ENCODE measurements at regions not wholly inside any gene's neighbourhood (a gene's known extent, or its start where the extent isn't known, plus 50 kb on each side); places are given as distances from the start of the nearest gene placed in this dataset.

DNA sequence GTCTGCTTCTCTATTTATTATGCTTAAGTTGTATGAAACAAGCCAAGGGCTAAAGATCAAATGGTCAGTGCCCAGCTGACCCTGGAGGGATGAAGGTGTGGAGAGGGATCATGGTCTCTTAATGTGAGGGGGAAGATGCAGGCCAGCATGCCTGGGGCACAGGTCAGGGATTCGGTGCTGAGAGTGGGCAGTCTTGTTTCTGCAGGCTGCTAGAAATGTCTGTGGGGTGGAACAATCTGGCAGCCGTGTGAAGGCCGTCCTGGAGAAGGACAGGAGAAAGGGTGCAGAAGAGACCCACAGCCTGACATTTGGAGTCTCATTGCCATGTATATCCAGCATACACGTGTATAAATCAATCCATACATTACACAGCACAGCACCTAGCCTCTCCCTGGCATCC, 258.3 kb upstream of the MOCS1 start:
- H3K4me1 ChIP-seq (ENCODE audit: insufficient read depth, low read length, severe bottlenecking): no peaks in the 10 kb centered on the region
- H3K4me3 ChIP-seq (ENCODE audit: low read depth, low read length, poor library complexity, severe bottlenecking): no peak overlapping the region
- H3K9me3 ChIP-seq (ENCODE audit: low read length): no peaks in the 10 kb centered on the region
- no peak overlapping the region for H3K9ac ChIP-seq (ENCODE audit: low read length)
- no peaks in the 10 kb centered on the region for H3K79me2 ChIP-seq (ENCODE audit: insufficient read depth, low read length)
- no peaks in the 10 kb centered on the region for H3K36me3 ChIP-seq (ENCODE audit: insufficient read depth, low read length)
- H4K20me1 ChIP-seq (ENCODE audit: insufficient read depth, low read length): no peaks in the 10 kb centered on the region
- H2AFZ ChIP-seq (ENCODE audit: low read length): no peak overlapping the region
- no peak overlapping the region for H3K4me2 ChIP-seq (ENCODE audit: low read length)
- H3K9me2 ChIP-seq (ENCODE audit: low read depth, low read length): no peaks in the 10 kb centered on the region
- H3K27ac ChIP-seq (ENCODE audit: low read depth, low read length, poor library complexity, severe bottlenecking): no peak overlapping the region
- no peaks in the 10 kb centered on the region for H3F3A ChIP-seq (ENCODE audit: insufficient read depth, low read length)
- TF ChIP-seq, protein P1, sequence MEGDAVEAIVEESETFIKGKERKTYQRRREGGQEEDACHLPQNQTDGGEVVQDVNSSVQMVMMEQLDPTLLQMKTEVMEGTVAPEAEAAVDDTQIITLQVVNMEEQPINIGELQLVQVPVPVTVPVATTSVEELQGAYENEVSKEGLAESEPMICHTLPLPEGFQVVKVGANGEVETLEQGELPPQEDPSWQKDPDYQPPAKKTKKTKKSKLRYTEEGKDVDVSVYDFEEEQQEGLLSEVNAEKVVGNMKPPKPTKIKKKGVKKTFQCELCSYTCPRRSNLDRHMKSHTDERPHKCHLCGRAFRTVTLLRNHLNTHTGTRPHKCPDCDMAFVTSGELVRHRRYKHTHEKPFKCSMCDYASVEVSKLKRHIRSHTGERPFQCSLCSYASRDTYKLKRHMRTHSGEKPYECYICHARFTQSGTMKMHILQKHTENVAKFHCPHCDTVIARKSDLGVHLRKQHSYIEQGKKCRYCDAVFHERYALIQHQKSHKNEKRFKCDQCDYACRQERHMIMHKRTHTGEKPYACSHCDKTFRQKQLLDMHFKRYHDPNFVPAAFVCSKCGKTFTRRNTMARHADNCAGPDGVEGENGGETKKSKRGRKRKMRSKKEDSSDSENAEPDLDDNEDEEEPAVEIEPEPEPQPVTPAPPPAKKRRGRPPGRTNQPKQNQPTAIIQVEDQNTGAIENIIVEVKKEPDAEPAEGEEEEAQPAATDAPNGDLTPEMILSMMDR (IDR thresholded peaks at IDR 0.05; ENCODE audit: low read length): no peak
- no peak for TF ChIP-seq EZH2 (IDR thresholded peaks at IDR 0.05; ENCODE audit: borderline replicate concordance, low read length)
- no peaks in the 10 kb centered on the region for H3K27me3 ChIP-seq (ENCODE audit: insufficient read depth, low read length)

DNA sequence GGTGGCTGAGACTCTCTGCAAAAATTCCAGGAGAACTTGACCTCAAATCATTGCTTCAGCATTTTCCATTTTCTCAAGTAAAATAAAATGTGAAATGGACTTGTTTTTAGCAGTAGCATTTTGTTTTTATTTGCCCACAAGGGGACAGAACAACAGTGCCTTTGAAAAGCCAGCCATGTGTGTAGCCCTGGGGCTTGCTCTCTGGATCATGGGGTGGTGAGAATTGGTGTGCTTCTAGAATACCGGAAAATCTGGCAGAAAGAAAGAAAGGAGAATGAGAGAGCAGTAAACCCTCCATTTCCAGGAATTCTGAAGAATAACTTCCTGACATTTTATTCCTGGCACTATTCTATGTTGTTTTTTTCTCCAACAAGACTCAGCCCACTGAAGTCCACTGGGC, 254.7 kb upstream of the MOCS1 start:
- H3K9ac ChIP-seq (ENCODE audit: low read length): no peak overlapping the region

DNA sequence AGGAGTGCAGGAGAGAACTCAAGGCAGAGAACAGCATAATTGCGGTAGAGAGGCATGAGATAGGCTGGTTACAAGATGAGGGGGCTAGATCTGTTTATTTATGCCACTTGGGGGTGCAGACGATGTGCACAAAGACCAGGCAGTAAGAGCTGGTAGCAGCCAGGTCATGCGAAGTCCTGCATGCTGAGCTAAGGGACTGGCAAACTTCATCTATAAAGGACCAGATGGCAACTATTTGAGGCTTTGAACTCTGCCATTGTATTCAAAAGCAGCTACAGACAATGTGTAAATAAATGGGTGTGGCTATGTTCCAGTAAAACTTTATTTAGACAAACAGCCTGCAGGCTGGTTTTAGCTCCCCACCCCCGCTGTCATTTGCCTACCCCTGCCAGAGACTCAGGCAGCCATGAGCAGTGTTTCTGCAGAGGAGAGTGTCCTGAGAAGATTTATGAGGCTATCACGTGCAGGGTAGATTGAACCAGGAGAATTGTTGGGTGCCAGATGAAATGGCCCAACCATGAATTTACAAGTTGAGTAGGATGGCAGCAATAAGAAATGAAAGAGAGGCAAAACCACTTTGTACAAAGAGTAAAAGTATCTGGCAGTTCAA, 253.4 kb upstream of the MOCS1 start:
- Histone ChIP-seq H3K27ac (ENCODE audit: low read depth, low read length, poor library complexity, severe bottlenecking) (no peak overlapping the region), H3F3A (ENCODE audit: insufficient read depth, low read length) (no peaks in the 10 kb centered on the region), H4K20me1 (ENCODE audit: insufficient read depth, low read length) (no peaks in the 10 kb centered on the region), H3K9me3 (ENCODE audit: low read length) (no peaks in the 10 kb centered on the region), H3K4me3 (ENCODE audit: low read depth, low read length, poor library complexity, severe bottlenecking) (no peak overlapping the region), H3K79me2 (ENCODE audit: insufficient read depth, low read length) (no peaks in the 10 kb centered on the region), H3K36me3 (ENCODE audit: insufficient read depth, low read length) (no peaks in the 10 kb centered on the region), H3K27me3 (ENCODE audit: insufficient read depth, low read length) (no peaks in the 10 kb centered on the region), H3K4me1 (ENCODE audit: insufficient read depth, low read length, severe bottlenecking) (no peaks in the 10 kb centered on the region), H2AFZ (ENCODE audit: low read length) (no peak overlapping the region), H3K9ac (ENCODE audit: low read length) (no peak overlapping the region), H3K4me2 (ENCODE audit: low read length) (no peak overlapping the region), H3K9me2 (ENCODE audit: low read depth, low read length) (no peaks in the 10 kb centered on the region)
- TF ChIP-seq EZH2 (IDR thresholded peaks at IDR 0.05; ENCODE audit: borderline replicate concordance, low read length): no peak
- TF ChIP-seq, protein P1 (IDR thresholded peaks at IDR 0.05; ENCODE audit: low read length): no peak

More for the DNA sequence above, 254.7 kb upstream of the MOCS1 start:
- no peaks in the 10 kb centered on the region for H3F3A ChIP-seq (ENCODE audit: insufficient read depth, low read length)
- no peak overlapping the region for H3K4me2 ChIP-seq (ENCODE audit: low read length)
- no peak overlapping the region for H3K27ac ChIP-seq (ENCODE audit: low read depth, low read length, poor library complexity, severe bottlenecking)
- H3K9me2 ChIP-seq (ENCODE audit: low read depth, low read length): no peaks in the 10 kb centered on the region
- H3K4me1 ChIP-seq (ENCODE audit: insufficient read depth, low read length, severe bottlenecking): no peaks in the 10 kb centered on the region
- TF ChIP-seq, protein P1 (IDR thresholded peaks at IDR 0.05; ENCODE audit: low read length): no peak
- TF ChIP-seq EZH2 (IDR thresholded peaks at IDR 0.05; ENCODE audit: borderline replicate concordance, low read length): no peak
- H3K27me3 ChIP-seq (ENCODE audit: insufficient read depth, low read length): no peaks in the 10 kb centered on the region
- H3K36me3 ChIP-seq (ENCODE audit: insufficient read depth, low read length): no peaks in the 10 kb centered on the region
- no peak overlapping the region for H3K4me3 ChIP-seq (ENCODE audit: low read depth, low read length, poor library complexity, severe bottlenecking)
- no peaks in the 10 kb centered on the region for H4K20me1 ChIP-seq (ENCODE audit: insufficient read depth, low read length)
- no peaks in the 10 kb centered on the region for H3K79me2 ChIP-seq (ENCODE audit: insufficient read depth, low read length)
- H2AFZ ChIP-seq (ENCODE audit: low read length): no peak overlapping the region
- no peaks in the 10 kb centered on the region for H3K9me3 ChIP-seq (ENCODE audit: low read length)

Data from OCI-LY1 (cell line).